DOHH2 (cell line): ENCODE measurements at regions not wholly inside any gene's neighbourhood (a gene's known extent, or its start where the extent isn't known, plus 50 kb on each side); places are given as distances from the start of the nearest gene placed in this dataset.

Experiments
- H3F3A ChIP-seq: fragments of 200-600 bp; sonication (generic), shearing (Covaris generic); 2 replicates; pipeline ENCODE4 v1.6.0; 2016; ENCODE audit warnings: antibody characterized with exemption, mild to moderate bottlenecking; ENCODE audit not compliant: control insufficient read depth, insufficient read depth
- H3K27ac ChIP-seq: fragments of 200-600 bp; sonication (generic); 2 replicates; pipeline ENCODE4 v1.5.1; 2014; ENCODE audit warnings: low read depth, mild to moderate bottlenecking, low read length, moderate library complexity
- H3K27me3 ChIP-seq: fragments of 200-600 bp; sonication (generic); 2 replicates; pipeline ENCODE4 v1.6.1; 2014; ENCODE audit warnings: mild to moderate bottlenecking, low read length, mixed read lengths; ENCODE audit not compliant: control insufficient read depth
- H3K36me3 ChIP-seq: fragments of 200-600 bp; sonication (generic); 2 replicates; pipeline ENCODE4 v1.6.1; 2014; ENCODE audit warnings: mild to moderate bottlenecking, low read length, moderate library complexity, mixed read lengths; ENCODE audit not compliant: control insufficient read depth
- H3K4me1 ChIP-seq: fragments of 200-600 bp; sonication (generic); 2 replicates; pipeline ENCODE4 v1.6.1; 2014; ENCODE audit warnings: mild to moderate bottlenecking, low read length, mixed read lengths; ENCODE audit not compliant: control insufficient read depth
- H3K4me2 ChIP-seq: fragments of 200-600 bp; sonication (generic); 2 replicates; pipeline ENCODE4 v1.6.0; 2014; ENCODE audit warnings: mild to moderate bottlenecking, low read length, moderate library complexity
- H3K4me3 ChIP-seq: fragments of 200-600 bp; sonication (generic); 2 replicates; pipeline ENCODE4 v1.5.1; 2014; ENCODE audit warnings: mild to moderate bottlenecking, low read length, mixed read lengths
- H3K79me2 ChIP-seq: fragments of 200-600 bp; sonication (generic); 2 replicates; pipeline ENCODE4 v1.6.1; 2014; ENCODE audit warnings: mild to moderate bottlenecking, low read length, mixed read lengths; ENCODE audit not compliant: control insufficient read depth
- H3K9me2 ChIP-seq: fragments of 200-600 bp; sonication (generic); replicated peaks from 2 replicates; pipeline ENCODE4 v1.6.1; 2014; ENCODE audit warnings: mild to moderate bottlenecking, low read length, mixed read lengths; ENCODE audit not compliant: control insufficient read depth
- H3K9me3 ChIP-seq: fragments of 200-600 bp; sonication (generic); 2 replicates; pipeline ENCODE4 v1.6.1; 2014; ENCODE audit warnings: antibody characterized with exemption, low read length, mixed read lengths; ENCODE audit not compliant: control insufficient read depth, insufficient read depth
- H4K20me1 ChIP-seq: fragments of 200-600 bp; sonication (generic); 2 replicates; pipeline ENCODE4 v1.6.0; 2014; ENCODE audit warnings: low read depth, mild to moderate bottlenecking, antibody characterized with exemption, low read length, moderate library complexity; ENCODE audit not compliant: control insufficient read depth, insufficient read depth
- CTCF ChIP-seq: fragments of 200-600 bp; sonication (generic); IDR thresholded peaks from one replicate; pipeline ENCODE4 v1.5.1; 2014; ENCODE audit warnings: antibody characterized with exemption, mild to moderate bottlenecking, low read depth, low read length; ENCODE audit not compliant: poor library complexity, severe bottlenecking
- EZH2phosphoT487 ChIP-seq: fragments of 200-600 bp; sonication (generic); IDR thresholded peaks from 2 replicates; pipeline ENCODE4 v1.6.1; 2017; ENCODE audit warnings: borderline replicate concordance, mild to moderate bottlenecking, antibody characterized with exemption, low read length, moderate library complexity, mixed read lengths

GRCh38 chr20:20897145-20897544, 184.7 kb upstream of the RALGAPA2 start:
- no peak overlapping the region for H3K4me2 ChIP-seq
- no peaks in the 10 kb centered on the region for H3K9me2 ChIP-seq
- no peak overlapping the region for H3K4me3 ChIP-seq
- H3K27me3 ChIP-seq, result no peaks in the 10 kb centered on the region
- H4K20me1 ChIP-seq, result no peaks in the 10 kb centered on the region
- H3K79me2 ChIP-seq, result no peaks in the 10 kb centered on the region
- no peaks in the 10 kb centered on the region for H3F3A ChIP-seq
- H3K4me1 ChIP-seq, result no peaks in the 10 kb centered on the region
- no peaks in the 10 kb centered on the region for H3K36me3 ChIP-seq
- no peaks in the 10 kb centered on the region for H3K9me3 ChIP-seq
- H3K27ac ChIP-seq, result no peak overlapping the region
- TF ChIP-seq EZH2phosphoT487 (no peak), CTCF (no peak)

GRCh38 chr20:20896606-20897005, 184.2 kb upstream of the RALGAPA2 start:
- H3K9me2 ChIP-seq, result no peaks in the 10 kb centered on the region
- no peaks in the 10 kb centered on the region for H3K9me3 ChIP-seq
- no peak overlapping the region for H3K4me2 ChIP-seq
- H3K79me2 ChIP-seq, result no peaks in the 10 kb centered on the region
- H3K4me1 ChIP-seq, result no peaks in the 10 kb centered on the region
- H3F3A ChIP-seq, result no peaks in the 10 kb centered on the region
- H3K27me3 ChIP-seq, result no peaks in the 10 kb centered on the region
- no peaks in the 10 kb centered on the region for H4K20me1 ChIP-seq
- no peaks in the 10 kb centered on the region for H3K36me3 ChIP-seq
- no peak overlapping the region for H3K4me3 ChIP-seq
- TF ChIP-seq EZH2phosphoT487 (no peak), CTCF (no peak)
- H3K27ac ChIP-seq, result no peak overlapping the region

GRCh38 chr20:20895537-20895936, 183.1 kb upstream of the RALGAPA2 start:
- Histone ChIP-seq H4K20me1 (no peaks in the 10 kb centered on the region), H3K27ac (no peak overlapping the region), H3K4me1 (no peaks in the 10 kb centered on the region), H3F3A (no peaks in the 10 kb centered on the region), H3K79me2 (no peaks in the 10 kb centered on the region), H3K4me3 (no peak overlapping the region), H3K4me2 (no peak overlapping the region), H3K36me3 (no peaks in the 10 kb centered on the region), H3K9me3 (no peaks in the 10 kb centered on the region), H3K27me3 (no peaks in the 10 kb centered on the region), H3K9me2 (no peaks in the 10 kb centered on the region)
- TF ChIP-seq CTCF, result no peak
- TF ChIP-seq EZH2phosphoT487, result no peak

- Histone ChIP-seq H3K4me2 (no peak overlapping the region), H3K36me3 (no peaks in the 10 kb centered on the region), H3K4me3 (no peak overlapping the region), H3K27ac (no peak overlapping the region), H3K9me2 (no peaks in the 10 kb centered on the region), H4K20me1 (no peaks in the 10 kb centered on the region), H3K4me1 (no peaks in the 10 kb centered on the region), H3F3A (no peaks in the 10 kb centered on the region), H3K9me3 (no peaks in the 10 kb centered on the region), H3K79me2 (no peaks in the 10 kb centered on the region), H3K27me3 (no peaks in the 10 kb centered on the region)
- no peak for TF ChIP-seq EZH2phosphoT487
- no peak for TF ChIP-seq CTCF
Observed at GRCh38 chr20:20894753-20895152, 182.3 kb upstream of the RALGAPA2 start.
